GM19035 (cell line): ENCODE measurements at regions not wholly inside any gene's neighbourhood (a gene's known extent, or its start where the extent isn't known, plus 50 kb on each side); places are given as distances from the start of the nearest gene placed in this dataset.

Experiments used
- ATAC-seq: cut with Tn5 transposase; IDR thresholded peaks from one replicate; pipeline ENCODE4 v1.9.1; 2021; ENCODE audit not compliant: unreplicated experiment

DNA sequence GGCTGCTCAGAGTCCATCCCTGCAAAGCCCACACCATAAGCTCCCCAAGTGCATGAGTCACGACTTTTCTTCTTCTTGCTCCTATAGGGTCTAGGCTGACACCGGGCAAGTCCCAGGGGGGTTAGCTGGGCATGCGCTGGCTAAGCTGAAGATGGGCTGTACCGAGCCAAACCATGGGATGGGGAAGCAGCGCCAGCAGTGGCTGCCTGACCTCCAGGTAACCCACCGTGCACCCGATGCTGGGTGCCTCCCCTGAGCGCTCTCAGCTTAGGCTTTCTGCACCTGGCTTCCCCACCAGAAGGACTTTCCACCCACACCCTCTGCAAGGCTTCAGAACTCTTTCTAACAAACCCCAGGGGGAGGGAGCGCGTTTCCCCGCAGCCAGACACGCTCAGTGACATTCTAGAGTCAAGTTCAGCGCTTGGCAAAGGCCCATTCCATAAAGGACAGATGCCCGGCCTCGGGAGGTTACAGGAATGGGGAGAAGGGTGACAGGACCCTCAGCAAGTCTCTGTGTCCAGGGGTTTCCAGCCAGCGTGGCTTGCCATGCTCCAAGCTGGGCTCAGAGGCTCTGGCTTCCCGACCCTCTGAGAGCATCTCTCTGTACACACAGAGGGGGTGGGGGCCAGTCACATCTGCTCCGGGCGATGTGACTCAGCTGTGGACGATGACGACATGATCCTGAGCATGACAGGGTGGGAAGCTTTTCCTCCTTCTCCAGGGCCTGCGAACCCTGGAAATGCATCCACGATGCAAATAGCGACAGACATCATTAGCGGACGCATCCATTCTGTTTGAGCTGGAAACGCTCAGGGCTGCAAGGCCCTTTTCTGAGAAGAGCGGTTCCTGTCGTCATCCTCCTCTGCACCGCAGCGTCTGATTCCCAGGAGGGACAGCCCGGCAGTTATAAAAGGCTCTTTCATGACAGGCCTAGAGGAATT is 107.8 kb downstream of the SIK1 start:
- no peak for ATAC-seq

DNA sequence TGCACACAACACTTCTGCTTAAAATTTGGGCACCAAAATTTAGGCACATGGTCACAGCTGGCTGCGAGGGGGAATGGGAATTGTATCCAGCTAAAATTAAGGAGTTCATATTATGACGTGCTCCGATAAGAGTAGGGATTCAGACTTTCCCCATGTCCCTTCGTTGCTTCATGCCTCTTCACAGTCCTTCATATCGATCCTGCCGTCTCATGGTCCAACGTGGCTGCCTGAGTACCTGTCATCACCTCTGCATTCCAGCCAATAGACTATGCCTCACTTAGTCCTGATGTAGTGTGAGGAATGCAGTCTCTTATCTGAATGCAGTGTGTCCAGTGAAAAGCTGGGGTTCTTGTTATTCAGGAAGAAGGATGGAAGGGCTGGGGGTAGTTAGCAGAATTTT is 108.6 kb downstream of the SIK1 start:
- ATAC-seq, result no peak

DNA sequence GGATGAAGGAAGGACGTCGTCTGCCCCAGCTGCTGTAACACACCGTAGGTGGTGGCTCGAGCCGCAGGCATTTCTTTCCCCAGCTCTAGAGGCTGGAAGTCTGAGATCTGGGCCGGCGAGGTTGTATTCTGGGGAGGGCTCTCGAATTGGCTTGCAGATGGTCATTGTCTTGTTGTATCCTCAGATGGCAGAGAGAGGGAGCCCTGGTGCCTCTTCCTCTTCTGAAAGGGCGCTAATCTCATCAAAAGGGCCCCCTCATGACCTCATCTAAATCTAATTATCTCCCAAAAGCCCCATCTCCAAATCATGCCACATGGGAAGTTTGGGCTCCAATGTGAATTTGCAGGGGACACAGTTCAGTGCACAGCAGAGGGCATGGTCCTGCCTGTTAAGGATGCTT is 109.0 kb downstream of the SIK1 start:
- ATAC-seq, result no peak

- ATAC-seq, result no peak
Measured at GRCh38 chr21:43317254-43317748, 109.6 kb downstream of the SIK1 start.

DNA sequence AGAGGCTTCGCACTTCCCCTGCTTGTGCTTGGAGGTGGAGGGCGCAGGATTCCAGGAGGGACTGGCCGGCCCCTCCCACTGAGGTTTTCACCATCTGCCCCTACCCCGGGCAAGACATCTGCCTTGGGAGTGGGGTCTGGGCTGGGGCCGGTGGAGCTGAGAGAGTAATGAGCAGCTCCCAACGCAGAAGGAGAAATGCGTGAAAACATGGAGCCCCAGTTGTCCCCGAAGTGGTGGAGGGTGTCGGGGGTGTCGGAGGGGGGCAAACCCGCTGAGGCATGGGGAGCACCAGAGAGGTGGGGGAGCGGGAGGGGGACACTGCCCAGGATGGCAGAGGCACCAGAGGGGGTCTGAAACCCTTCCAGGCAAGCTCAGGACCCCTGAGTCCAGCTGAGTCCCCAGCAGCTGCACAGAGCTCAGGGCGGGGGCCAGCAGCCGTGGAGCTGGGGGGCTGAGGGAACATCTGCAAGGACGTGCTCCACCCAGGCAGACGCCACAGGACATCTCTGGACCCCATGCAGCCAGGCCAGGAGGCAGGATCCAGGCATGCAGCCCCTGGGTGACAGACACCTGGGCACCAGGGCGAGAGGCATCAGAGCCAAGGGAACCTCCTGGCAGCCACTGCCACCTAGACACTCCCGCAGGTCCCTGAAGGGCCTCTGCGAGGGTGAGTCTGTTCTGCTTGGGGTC is 110.6 kb downstream of the SIK1 start:
- ATAC-seq, result no peak

DNA sequence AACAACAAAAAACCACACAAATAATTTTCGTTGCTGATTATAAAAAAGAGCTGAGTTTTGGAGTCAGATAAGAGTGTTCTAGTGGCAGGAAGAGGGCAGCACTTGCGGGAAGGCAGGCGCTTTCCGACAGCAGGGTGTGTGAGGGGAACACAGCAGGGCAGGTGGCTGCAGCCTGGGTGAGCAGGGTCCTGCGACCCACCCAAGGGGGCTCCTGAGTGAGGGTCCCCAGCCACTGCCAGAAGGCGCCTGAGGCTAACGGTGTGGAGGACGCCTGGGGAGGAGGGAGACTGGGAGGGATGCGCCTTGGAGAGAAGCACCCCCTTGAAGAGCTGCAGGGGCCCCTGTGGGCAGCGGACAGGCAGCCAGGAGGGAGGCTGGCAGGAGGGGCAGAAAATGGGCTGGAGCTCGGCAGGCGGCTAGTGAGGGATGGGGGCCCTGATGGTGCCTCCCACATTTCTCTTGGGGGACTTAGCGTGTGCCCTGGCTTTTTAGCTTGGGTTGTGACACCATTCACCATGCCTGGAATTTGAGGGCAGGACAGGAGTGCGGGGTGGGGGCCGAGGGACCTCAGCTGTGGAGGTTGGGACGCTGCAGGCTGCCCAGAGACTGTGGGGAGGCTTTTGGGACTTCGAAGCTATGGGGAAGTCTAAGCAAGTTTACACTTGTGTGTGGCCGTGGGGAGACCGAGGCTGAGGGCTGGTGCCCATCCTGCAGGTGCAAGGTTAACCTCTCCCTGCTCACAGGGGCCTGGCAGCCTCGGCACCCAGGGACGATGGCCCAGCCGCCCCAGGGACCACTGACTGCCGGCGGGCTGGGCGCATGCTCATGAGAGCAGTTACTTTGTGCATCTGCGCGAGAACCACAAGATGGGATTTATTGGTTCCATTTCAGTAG is 111.4 kb downstream of the SIK1 start:
- ATAC-seq, result no peak

- ATAC-seq, result no peak
Measured at GRCh38 chr21:43313939-43314405, 113.0 kb downstream of the SIK1 start.

- no peak for ATAC-seq
Measured at GRCh38 chr21:43313221-43313938, 113.6 kb downstream of the SIK1 start.

DNA sequence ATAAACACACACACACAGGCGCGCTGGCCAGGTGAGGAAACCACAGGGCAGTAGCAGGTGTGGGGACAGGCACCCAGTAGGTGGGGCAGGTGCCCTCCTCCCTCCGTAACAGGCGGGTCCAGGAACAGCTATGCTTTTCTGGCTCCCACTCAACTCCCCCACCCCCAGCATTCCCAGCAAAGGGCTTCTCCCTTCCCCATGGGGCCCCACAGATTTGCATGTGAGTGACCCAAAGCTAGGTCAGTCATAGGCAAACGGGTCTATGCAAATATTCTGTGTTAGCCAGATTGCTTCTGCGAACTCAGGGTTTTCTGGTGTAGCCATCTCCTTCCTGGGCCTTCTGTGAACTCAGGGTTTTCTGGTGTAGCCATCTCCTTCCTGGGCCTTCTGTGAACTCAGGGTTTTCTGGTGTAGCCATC is 114.2 kb downstream of the SIK1 start:
- peak; percentile 72 for ATAC-seq

- no peak for ATAC-seq
Measured at GRCh38 chr21:43312011-43312410, 114.9 kb downstream of the SIK1 start.

GRCh38 chr21:43311301-43311817 is 115.6 kb downstream of the SIK1 start:
- ATAC-seq, result no peak

DNA sequence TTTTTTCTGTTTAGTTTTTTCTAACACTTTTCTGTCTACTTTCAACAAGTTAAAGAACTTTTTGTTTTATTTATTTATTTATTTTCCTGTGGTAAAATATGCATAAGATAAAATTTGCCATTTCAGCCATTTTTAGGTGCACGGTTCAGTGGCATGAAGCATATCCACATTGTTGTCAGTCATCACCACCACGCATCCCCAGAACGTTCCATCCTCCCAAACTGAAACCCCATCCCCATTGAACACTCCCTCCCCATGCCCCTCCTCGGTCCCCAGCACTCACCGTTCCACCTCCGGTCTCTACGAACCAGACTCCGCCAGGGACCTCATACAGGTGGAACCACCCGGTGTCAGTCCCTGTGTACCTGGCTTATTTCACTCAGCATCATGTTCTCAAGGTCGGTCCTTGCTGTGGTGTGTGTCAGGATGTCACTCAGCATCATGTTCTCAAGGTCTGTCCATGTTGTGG is 118.1 kb downstream of the SIK1 start:
- ATAC-seq, result no peak

GRCh38 chr21:43308101-43308814 is 118.7 kb downstream of the SIK1 start:
- no peak for ATAC-seq

DNA sequence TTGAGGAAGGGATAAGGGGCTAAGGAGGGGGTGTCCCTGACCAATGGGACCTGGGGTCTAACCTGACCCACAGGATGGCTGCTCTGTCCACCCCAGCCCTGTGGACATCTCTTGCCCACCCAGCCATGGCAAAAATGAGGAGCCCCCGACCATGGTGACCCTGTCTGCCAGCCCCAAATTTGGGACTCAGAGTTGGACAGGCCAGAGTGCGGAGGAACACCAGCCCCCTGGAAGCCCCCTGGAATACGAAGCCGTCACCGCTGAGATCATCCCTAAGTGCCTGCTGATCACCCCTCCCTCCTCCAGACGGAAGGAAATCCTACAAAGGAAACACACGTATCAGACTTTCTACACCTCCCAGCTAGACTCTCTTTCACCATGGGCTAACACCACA is 119.3 kb downstream of the SIK1 start:
- ATAC-seq, result no peak

DNA sequence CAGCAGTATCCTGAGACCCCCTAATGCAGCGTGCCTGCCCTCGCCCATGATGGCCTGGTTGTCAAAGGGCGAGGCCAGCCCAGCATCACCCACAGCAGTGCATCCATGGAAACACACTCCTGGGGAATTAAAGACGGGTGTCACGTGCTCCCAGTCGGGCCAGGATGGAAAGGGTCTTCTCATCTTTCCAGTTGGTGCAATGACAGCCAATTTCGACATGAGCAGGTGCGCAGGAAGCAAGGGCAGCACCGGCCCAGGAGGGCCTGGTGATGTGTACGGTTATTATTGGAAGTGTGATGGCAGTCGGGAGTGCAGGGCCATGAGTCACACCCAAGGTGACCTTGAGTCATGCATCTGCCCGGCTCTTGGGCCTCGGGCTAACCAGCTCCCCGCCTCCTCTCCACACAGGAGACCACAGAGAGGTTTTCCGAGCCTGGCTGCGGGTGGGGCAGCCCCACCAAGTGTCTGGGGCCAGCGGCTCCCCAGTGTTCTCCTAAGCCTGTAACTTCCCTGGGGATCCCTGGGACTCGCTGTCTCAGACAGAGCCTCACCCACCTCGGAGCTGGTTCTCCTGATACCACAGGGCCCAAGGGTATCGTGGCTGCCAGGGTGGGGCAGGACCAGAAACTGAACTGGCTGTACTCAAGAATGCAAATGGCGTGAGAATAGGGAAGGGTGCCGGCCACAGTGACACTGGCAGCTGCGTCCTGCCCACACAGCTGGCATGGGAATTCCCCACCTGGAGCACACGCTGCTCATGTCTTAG is 119.8 kb downstream of the SIK1 start:
- peak; percentile 77 for ATAC-seq

GRCh38 chr21:43306391-43306790 is 120.5 kb downstream of the SIK1 start:
- no peak for ATAC-seq

- no peak for ATAC-seq
Measured at GRCh38 chr21:43305811-43306311, 121.1 kb downstream of the SIK1 start.

GRCh38 chr21:43305336-43305665 is 121.6 kb downstream of the SIK1 start:
- no peak for ATAC-seq
